GM19468 (cell line): ENCODE measurements at regions not wholly inside any gene's neighbourhood (a gene's known extent, or its start where the extent isn't known, plus 50 kb on each side); places are given as distances from the start of the nearest gene placed in this dataset.

Experiments
- ATAC-seq: cut with Tn5 transposase; IDR thresholded peaks from one replicate; pipeline ENCODE4 v1.9.1; 2021; ENCODE audit warnings: mild to moderate bottlenecking, moderate library complexity, moderate number of reproducible peaks; ENCODE audit not compliant: unreplicated experiment; ENCODE audit errors: extremely low read depth

GRCh38 chr18:21162786-21163185, 51.2 kb upstream of the ROCK1 start:
- ATAC-seq: no peak

DNA sequence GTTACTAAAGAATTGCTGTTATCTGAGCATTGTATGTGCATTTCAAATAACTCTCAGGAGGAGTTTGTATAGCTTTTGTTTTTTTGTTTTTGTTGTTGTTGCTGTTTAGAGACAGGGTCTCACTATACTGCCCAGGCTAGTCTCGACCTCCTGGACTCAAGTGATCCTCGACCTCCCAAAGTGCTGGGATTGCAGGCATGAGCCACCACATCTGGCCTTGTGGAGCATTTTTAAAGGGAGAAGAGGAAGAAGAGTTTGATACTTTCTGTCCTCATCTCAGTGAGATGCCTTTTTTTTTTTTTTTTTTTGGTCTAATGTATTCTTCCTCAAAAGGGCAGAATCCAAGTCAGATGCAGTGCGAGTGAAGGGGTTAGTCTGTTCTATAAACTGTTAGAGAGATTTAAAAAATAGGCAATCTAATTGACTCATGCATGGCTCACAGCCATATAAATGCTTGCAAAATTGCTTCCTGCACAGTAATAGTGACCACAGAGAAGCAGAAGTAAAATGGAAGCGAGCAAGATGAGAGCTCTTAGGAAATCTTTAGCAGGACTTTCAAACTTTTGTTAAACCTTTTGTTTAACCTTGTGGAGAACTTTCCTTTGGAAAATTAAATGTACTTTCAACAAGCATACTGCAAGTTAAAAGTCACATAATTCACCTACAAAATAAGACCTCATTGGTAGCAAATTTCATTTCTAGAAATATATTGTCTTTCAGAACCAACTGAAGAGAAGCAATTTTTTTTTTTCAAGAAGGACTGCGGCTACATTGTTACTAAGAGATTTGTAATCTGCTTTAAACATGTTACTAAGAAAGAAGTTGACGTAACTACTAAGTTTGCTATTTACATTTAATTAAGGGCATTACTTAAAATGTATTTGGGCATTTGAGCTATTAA, 52.3 kb upstream of the ROCK1 start:
- no peak for ATAC-seq

DNA sequence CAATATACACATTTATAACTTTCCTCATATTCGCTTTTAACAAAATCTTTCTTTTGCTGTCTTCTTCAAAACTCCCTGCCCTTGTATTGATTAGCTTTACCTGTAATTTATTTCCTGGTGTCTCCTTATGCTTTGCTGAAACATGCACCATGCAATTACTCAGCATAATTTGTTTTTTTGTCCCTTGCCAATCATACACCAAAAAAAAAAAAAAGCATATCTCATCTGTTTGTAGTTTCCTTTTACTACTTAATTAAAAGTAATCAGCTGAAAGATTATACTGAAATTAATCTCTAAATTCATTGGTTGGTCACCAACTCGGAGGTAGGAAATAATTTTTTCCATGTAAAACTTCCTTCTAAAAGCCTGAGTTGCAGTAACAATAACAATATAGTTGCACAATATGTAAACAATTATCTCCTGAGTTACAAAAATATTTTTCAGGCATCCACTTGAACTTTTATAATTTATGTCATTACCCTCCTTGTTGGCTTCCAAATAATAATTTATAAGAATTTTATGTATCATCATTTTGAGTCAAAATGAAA, 53.0 kb upstream of the ROCK1 start:
- no peak for ATAC-seq

GRCh38 chr18:21167641-21168377, 56.2 kb upstream of the ROCK1 start:
- ATAC-seq: no peak

DNA sequence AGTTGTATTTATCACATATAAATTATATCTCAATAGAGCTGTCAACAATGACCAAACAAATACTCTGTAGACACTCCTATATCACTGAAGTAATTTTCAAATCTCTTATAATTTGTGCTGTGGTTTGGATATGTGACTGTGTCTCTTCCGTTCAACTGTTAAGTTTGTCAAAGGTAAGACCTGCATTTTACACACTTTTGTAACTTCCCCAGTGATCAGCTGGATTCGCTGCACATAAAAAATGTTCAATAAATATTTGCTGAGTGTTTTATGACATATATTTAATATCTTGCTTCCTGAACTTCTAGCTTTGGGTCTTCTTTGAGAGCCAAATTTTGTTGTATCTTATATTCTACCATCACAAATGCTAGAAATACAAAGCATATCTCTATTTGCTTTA, 57.3 kb upstream of the ROCK1 start:
- ATAC-seq: no peak

DNA sequence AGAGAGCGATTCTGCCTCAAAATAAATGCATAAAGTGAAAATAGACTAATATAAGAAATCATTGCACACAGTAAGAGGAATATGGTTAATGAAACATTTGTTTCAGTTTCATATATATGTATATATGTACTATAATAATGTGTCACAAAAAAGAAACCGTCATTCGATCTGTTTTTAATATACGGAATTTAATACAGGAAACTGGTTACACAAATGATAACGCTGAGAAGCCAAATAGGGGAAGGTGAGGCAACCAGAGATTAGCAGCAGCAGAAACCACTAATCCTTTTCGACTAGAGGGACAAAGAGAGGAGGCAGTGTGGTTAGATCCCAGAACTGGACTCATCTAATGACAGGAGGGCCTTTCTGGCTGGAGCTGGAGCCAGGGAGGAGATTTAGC, 64.2 kb upstream of the GREB1L start:
- no peak for ATAC-seq

DNA sequence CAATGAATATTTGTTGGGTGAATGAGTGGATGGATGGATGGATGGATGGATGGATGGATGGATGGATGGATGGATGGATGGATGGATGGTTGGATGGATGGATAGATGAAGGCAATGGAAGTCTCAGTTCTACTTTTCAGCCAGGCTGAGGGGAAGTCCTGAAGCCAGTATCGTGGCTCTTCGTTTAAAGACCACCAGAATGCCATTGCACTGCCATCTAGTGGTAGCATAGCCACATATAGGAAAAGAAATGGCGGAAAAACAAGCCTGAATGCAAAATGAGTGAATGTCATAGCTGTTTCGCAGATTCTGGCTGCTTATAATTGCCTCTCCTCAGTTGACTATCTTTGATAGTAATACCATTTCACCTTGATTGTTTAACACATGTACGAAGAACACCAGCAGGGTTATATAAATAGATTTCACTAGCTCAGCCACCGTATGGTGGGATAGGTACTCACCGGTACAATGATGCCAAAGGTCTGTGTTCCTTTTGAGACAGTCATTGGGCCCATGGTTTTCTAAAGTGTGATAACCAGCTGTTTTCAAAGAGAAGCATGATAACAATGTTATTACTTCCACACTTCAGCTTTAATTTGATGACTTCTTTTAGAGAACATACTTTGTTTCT, 62.3 kb upstream of the GREB1L start:
- peak; percentile 57 for ATAC-seq

DNA sequence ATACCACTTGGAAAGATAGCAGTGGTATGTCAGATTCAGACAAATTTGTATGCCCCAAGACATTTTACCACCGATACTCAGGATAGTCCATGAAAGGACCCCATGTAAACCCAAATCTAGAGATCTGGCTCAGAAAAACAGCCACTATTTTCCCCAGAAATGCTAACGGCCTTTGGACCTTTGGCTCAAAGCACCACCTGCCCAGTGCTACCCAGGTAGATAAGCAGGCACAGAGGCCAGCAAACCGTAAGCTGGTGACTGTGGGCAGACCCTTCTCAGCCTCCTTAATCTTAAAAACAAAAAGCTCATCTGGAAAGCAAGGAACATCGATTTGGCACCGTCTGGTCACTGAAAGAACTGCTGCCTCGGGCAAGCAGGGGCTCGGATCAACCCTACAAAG, 61.4 kb upstream of the GREB1L start:
- no peak for ATAC-seq

DNA sequence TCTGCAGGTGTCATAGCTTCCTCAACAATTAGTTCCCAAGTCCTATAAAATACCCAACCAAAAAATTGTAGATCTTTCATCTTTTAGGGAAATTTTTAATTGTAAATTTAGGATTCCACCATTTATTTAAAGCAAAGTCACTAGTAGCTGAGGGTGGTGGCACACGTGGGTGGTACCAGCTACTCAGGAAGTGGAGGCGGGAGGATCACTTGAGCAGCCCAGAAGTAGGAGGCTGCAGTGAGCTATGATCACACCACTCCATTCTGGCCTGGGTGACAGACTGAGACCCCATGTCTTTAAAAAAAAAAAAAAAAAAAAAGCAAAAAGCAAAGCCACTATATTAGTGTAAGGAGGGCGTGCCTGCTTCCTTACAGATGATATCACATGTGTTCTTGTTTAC, 60.3 kb upstream of the GREB1L start:
- no peak for ATAC-seq

GRCh38 chr18:21183670-21184069, 58.4 kb upstream of the GREB1L start:
- no peak for ATAC-seq

- no peak for ATAC-seq
Measured at GRCh38 chr18:21184396-21184996, 57.5 kb upstream of the GREB1L start.

DNA sequence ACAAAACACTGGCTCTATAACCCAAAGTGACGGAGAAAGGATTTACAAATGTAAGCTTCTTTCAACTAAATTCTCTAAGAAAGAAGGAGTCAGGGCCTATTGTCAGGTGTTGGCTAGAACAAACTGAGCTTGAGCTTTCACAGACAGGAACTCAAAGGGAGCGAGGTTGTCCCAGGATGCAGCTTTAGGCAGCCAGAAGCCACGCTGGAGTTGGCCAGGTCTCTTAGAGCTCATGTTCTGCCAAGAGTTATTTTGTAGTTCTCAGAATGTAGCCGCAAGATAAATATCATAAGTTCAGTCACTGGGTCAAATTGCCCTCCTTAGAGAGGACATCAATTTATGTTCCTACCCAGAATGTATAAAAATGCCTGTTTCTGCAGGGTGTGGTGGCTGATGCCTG, 54.1 kb upstream of the GREB1L start:
- ATAC-seq: no peak

DNA sequence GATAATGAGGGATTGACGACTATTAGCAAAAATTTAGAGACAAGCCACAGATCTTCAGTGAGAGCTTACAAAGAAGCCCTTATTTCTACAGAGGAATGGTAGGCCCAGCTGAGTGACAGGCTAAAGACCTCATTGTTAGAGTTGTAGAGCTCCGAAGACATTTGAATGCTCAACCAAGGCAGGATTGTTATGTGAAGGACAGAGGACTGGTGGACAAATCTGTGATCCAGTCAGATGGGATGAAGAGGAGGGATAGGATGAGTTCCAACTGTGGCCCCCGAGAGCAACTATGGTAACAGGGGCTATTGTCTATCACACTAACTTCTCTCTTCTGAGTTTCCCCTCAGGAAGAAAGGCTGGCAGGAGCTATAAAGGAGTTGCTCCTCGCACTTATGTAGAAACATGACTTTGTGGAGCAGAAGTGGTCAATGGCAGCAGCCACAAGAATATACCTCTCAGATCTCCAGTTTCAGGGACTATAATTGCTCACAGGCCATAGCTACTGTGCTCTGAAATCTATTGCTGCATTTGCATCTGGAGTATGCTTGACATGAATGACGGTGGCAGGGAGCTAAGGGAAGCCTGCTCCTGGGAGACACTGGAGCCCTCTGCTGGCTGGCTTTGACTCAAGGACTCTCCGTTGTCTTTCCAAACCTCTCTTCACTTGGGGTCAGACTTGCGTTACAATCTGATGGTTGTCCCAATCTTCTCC, 50.3 kb upstream of the GREB1L start:
- ATAC-seq: no peak
